ENCODE measurements at regions not wholly inside any gene's neighbourhood (a gene's known extent, or its start where the extent isn't known, plus 50 kb on each side); places are given as distances from the start of the nearest gene placed in this dataset.

DNA sequence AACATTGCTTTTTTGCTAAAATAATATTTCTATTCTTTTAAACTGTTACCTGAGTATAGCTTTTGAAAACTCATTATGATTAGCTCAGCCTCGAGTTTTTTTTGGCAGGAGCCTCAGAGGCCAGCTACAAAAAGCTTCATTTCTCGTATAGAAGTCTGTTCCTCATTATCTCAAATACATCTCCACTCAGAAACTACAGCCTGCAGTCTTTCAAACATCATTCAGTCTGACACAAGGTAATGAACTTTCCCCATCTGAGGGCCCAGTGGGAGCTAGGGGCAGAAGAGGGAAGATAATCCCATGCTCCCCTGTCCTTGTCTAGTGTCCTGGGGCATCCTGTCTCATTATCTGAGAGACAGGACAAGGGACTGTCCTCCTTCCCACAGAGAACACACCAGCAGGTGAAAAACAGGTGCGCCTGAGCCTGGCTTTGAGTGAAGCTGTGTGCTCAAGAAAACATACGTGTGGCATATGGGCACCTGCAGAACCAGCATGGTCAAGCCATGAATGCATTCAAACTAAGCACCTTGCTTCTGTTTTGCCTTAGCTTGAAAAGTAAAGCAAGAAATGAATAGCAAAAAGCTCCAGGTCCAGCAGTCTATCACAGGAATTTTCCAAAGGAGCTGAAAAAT, 247.5 kb downstream of the MREG start:
- TF ChIP-seq, protein P1, sequence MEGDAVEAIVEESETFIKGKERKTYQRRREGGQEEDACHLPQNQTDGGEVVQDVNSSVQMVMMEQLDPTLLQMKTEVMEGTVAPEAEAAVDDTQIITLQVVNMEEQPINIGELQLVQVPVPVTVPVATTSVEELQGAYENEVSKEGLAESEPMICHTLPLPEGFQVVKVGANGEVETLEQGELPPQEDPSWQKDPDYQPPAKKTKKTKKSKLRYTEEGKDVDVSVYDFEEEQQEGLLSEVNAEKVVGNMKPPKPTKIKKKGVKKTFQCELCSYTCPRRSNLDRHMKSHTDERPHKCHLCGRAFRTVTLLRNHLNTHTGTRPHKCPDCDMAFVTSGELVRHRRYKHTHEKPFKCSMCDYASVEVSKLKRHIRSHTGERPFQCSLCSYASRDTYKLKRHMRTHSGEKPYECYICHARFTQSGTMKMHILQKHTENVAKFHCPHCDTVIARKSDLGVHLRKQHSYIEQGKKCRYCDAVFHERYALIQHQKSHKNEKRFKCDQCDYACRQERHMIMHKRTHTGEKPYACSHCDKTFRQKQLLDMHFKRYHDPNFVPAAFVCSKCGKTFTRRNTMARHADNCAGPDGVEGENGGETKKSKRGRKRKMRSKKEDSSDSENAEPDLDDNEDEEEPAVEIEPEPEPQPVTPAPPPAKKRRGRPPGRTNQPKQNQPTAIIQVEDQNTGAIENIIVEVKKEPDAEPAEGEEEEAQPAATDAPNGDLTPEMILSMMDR (IDR thresholded peaks at IDR 0.05) = no peak
- no peak for TF ChIP-seq POLR2AphosphoS5 (IDR thresholded peaks at IDR 0.05; ENCODE audit: low read depth, low read length)
- no peak for TF ChIP-seq TCF7L2 (IDR thresholded peaks at IDR 0.05; ENCODE audit: low read depth, low read length)
- TF ChIP-seq, protein P2, sequence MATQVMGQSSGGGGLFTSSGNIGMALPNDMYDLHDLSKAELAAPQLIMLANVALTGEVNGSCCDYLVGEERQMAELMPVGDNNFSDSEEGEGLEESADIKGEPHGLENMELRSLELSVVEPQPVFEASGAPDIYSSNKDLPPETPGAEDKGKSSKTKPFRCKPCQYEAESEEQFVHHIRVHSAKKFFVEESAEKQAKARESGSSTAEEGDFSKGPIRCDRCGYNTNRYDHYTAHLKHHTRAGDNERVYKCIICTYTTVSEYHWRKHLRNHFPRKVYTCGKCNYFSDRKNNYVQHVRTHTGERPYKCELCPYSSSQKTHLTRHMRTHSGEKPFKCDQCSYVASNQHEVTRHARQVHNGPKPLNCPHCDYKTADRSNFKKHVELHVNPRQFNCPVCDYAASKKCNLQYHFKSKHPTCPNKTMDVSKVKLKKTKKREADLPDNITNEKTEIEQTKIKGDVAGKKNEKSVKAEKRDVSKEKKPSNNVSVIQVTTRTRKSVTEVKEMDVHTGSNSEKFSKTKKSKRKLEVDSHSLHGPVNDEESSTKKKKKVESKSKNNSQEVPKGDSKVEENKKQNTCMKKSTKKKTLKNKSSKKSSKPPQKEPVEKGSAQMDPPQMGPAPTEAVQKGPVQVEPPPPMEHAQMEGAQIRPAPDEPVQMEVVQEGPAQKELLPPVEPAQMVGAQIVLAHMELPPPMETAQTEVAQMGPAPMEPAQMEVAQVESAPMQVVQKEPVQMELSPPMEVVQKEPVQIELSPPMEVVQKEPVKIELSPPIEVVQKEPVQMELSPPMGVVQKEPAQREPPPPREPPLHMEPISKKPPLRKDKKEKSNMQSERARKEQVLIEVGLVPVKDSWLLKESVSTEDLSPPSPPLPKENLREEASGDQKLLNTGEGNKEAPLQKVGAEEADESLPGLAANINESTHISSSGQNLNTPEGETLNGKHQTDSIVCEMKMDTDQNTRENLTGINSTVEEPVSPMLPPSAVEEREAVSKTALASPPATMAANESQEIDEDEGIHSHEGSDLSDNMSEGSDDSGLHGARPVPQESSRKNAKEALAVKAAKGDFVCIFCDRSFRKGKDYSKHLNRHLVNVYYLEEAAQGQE (IDR thresholded peaks at IDR 0.05; ENCODE audit: insufficient read depth in 1 of 2, low read depth in 2 of 2, low read length in 1 of 2) = no peak
- TF ChIP-seq SIN3A (IDR thresholded peaks at IDR 0.05; ENCODE audit: borderline replicate concordance, insufficient read depth, low read depth, low read length) = no peak
